ENCODE measurements at regions not wholly inside any gene's neighbourhood (a gene's known extent, or its start where the extent isn't known, plus 50 kb on each side); places are given as distances from the start of the nearest gene placed in this dataset.
"Not testable (repeated sequence)": the region's sequence is repeated elsewhere in the genome, so short reads cannot be mapped to it uniquely, and the experiment has no call there.

DNA sequence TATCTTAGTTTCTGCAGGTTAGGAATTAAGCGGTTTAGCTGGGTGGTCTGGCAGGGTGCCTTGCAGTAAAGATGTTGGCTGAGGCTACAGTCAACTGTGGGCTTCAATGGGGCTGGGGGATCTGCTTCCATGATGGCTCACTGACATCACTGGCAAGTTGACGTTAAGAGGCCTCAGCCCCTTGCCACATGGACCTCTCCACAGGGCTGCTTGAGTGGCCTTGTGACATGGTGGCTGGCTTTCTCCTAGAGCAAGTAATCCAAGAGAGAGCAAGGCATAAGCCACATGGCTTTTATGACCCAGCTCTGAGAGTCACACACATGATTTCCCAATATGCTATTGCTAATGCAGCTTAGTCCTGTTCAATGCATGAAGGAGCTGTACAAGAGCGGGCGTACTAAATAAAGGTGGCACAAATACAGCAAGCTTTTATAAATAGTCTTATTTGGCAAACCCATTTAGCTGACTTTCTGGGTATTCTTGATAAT is 109.1 kb downstream of the SEPTIN7 start:
- no peak for DNase-seq
- H3K4me3 ChIP-seq: no peak overlapping the region
- intact Hi-C loops (cut with DNase I; ENCODE audit: low total_unique reads): loop anchor here (5.0 to 10.0 kb wide), 2 partner anchors 198 to 485 kb away; no protein-coding TSS in a partner anchor
- peaks cover 0 to 25% (median 8%) of the 10 kb centered on the region in 6 donors for H3K36me3 ChIP-seq
- H3K27me3 ChIP-seq (replicated peaks in 1 of 7): no peaks in the 10 kb centered on the region
- TF ChIP-seq, protein P1, sequence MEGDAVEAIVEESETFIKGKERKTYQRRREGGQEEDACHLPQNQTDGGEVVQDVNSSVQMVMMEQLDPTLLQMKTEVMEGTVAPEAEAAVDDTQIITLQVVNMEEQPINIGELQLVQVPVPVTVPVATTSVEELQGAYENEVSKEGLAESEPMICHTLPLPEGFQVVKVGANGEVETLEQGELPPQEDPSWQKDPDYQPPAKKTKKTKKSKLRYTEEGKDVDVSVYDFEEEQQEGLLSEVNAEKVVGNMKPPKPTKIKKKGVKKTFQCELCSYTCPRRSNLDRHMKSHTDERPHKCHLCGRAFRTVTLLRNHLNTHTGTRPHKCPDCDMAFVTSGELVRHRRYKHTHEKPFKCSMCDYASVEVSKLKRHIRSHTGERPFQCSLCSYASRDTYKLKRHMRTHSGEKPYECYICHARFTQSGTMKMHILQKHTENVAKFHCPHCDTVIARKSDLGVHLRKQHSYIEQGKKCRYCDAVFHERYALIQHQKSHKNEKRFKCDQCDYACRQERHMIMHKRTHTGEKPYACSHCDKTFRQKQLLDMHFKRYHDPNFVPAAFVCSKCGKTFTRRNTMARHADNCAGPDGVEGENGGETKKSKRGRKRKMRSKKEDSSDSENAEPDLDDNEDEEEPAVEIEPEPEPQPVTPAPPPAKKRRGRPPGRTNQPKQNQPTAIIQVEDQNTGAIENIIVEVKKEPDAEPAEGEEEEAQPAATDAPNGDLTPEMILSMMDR (IDR thresholded peaks at IDR 0.05 in 8 of 11, conservative IDR thresholded peaks at IDR 0.05 in 3 of 11): no peak
- no peak for TF ChIP-seq POLR2A (IDR thresholded peaks at IDR 0.05)
- TF ChIP-seq POLR2AphosphoS5 (IDR thresholded peaks at IDR 0.05): no peak
- 92 to 99% (median 96%) methylated on average over 4 of the region's 4 CpGs for WGBS, 5 donors
- H3K27ac ChIP-seq: no peak overlapping the region
- H3K4me1 ChIP-seq: peaks cover 0 to 14% (median 7%) of the 10 kb centered on the region in 6 donors
- no peaks in the 10 kb centered on the region for H3K9me3 ChIP-seq

DNA sequence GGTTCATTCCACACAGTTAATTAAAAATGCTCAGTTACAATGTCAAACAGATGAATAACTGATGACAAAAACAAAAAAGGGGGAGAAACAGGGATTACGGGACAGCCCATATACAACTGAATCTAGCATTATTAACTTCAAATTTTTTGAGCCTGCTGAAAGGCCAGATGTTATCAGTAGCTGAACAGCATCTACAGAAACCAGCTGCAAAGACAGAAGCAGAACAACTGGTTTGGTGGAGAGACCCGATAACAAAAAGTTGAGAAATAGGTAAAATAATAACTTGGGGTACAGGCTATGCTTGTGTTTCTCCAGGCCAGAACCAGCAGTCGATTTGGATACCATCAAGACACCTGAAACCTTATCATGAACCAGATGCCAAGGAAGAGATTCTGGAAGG is 109.8 kb downstream of the SEPTIN7 start:
- H3K4me3 ChIP-seq; H3K9me3 ChIP-seq; H3K27ac ChIP-seq; intact Hi-C loops (cut with DNase I; ENCODE audit: low total_unique reads); H3K27me3 ChIP-seq (replicated peaks in 1 of 7); DNase-seq: not testable (repeated sequence)
- Histone ChIP-seq H3K4me1 (peaks cover 0 to 12% (median 7%) of the 10 kb centered on the region in 6 donors), H3K36me3 (peaks cover 0 to 18% (median 2%) of the 10 kb centered on the region in 6 donors)
- 87 to 99% (median 93%) methylated on average over 3 of the region's 3 CpGs for WGBS, 5 donors

DNA sequence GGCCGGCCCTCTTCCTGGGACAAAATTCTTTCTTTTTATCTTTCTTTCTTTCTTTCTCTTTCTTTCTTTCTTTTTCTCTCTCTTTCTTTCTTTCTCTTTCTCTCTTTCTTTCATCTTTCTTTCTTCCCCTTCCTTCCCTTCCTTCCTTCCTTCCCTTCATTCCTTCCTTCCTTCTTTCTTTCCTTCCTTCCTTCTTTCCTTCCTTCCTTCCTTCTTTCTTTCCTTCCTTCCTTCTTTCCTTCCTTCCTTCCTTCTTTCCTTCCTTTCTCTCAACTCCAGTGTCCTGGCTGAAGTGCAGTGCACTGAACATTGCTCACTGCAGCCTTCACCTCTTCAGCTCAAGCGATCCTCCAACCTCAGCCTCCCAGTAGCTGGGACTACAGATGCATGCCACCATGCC is 112.5 kb downstream of the SEPTIN7 start:
- 96 to 100% (median 100%) methylated on average over 2 of the region's 2 CpGs for WGBS, 5 donors

DNA sequence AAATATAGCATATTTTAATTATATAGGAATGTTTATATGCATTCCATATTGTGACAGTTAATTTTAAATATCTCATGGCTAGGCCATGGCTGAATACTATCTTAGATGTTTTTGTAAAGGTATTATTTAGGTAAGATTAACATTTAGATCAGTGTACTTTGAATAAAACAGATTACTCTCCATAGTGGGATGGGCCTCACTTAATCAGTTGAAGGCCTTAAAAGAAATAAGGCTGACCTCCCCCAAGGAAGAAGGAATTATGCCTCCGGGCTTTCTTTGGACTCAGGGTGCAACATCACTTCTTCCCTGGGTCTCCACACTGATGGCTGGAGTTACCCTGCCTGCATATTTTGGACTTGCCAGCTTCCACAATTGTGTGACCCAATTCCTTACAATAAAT is 113.4 kb downstream of the SEPTIN7 start:
- H3K27me3 ChIP-seq (replicated peaks in 1 of 7); H3K4me3 ChIP-seq; H3K9me3 ChIP-seq; DNase-seq; H3K27ac ChIP-seq; intact Hi-C loops (cut with DNase I; ENCODE audit: low total_unique reads); H3K4me1 ChIP-seq: not testable (repeated sequence)
- WGBS, 5 donors: 90 to 100% (median 100%) methylated on average over 1 of the region's 1 CpG
- peaks cover 0 to 11% (median 0%) of the 10 kb centered on the region in 6 donors for H3K36me3 ChIP-seq

More for the DNA sequence above, 112.5 kb downstream of the SEPTIN7 start:
- H3K4me3 ChIP-seq; H3K27ac ChIP-seq; H3K4me1 ChIP-seq; H3K9me3 ChIP-seq; intact Hi-C loops (cut with DNase I; ENCODE audit: low total_unique reads); DNase-seq; H3K27me3 ChIP-seq (replicated peaks in 1 of 7): not testable (repeated sequence)
- H3K36me3 ChIP-seq: peaks cover 0 to 11% (median 0%) of the 10 kb centered on the region in 6 donors

DNA sequence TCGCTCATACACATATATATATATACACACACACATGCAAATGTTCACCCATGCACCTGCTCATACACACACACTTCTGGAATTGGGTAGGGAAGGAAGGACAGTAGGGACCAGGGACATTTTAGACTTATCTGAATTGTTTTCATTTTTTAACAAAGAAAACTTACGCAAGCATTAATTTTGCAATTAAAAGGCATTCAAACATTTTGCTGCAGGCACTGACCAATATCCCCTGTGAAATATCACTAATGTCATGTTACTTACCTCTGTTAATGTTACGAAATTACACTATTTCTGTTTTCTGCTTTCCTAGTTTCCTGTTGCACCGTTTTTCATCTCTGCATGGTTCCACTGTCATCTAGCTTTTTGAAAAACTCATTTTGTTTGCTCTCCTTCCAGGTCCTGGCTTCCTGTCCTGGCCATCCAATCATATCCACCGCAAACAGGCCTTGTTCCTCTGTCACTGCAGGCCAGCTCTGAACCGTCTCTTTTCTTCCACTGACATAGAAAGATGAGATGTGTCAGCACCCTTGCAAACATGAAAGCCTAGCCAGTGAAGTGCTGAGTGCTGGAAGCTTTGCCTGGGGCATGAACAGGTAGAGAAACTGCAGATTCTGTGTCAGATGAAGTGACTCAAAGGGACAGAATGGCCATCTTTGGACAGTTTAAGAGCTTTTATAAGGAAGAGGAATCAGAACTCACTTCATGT is 114.5 kb downstream of the SEPTIN7 start:
- H3K27ac ChIP-seq; DNase-seq; H3K4me1 ChIP-seq; H3K27me3 ChIP-seq (replicated peaks in 1 of 7); H3K9me3 ChIP-seq; H3K4me3 ChIP-seq; intact Hi-C loops (cut with DNase I; ENCODE audit: low total_unique reads): not testable (repeated sequence)
- H3K36me3 ChIP-seq: peaks cover 0 to 11% (median 0%) of the 10 kb centered on the region in 6 donors
- 49 to 72% (median 67%) methylated on average over 6 of the region's 6 CpGs for WGBS, 5 donors

DNA sequence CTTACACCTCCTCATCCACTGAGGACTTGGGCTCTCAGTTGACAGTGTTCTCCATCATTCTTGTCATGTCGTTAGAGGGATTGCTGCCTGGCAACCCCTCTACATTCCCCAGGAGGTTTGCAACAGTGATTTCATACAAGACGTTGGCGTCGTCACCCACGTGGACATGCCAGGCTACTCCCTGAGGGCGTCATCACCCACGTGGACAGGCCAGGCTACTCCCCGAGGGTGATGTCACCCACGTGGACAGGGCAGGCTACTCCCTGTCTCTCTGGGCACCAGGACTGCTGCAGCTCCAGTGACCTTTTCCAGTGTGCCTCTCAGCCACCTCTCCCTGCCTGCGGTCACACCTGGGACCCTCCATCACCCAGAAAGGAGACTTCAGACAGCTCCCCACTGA is 117.4 kb downstream of the SEPTIN7 start:
- H3K4me3 ChIP-seq; H3K27me3 ChIP-seq (replicated peaks in 1 of 7); H3K27ac ChIP-seq; H3K9me3 ChIP-seq; DNase-seq; intact Hi-C loops (cut with DNase I; ENCODE audit: low total_unique reads); H3K4me1 ChIP-seq: not testable (repeated sequence)
- H3K36me3 ChIP-seq: peaks cover 0 to 15% (median 2%) of the 10 kb centered on the region in 6 donors
- 82 to 87% (median 86%) methylated on average over 3 to 10 of the region's 10 CpGs for WGBS, 5 donors

DNA sequence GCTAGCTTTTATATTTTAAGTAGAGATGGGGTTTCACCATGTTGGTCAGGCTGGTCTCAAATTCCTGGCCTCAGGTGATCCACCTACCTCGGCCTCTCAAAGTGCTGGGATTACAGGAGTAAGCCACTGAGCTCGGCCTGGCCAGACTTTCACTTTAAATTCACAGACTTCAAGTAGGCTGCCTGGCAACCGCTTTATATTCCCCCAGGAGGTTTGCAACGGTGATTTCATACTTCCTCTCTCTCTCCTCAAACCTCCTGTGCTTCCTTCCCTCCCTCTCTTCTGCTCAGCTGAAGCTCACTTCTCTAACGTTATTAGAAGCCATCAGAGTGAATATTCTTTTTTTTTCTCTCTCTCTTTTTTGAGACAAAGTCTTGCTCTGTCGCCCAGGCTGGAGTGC is 118.8 kb downstream of the SEPTIN7 start:
- H3K27ac ChIP-seq; H3K27me3 ChIP-seq (replicated peaks in 1 of 7); H3K9me3 ChIP-seq; intact Hi-C loops (cut with DNase I; ENCODE audit: low total_unique reads); DNase-seq; H3K4me3 ChIP-seq; H3K4me1 ChIP-seq: not testable (repeated sequence)
- H3K36me3 ChIP-seq: peaks cover 0 to 15% (median 2%) of the 10 kb centered on the region in 6 donors
- 17 to 34% (median 24%) methylated on average over 6 of the region's 6 CpGs for WGBS, 5 donors

DNA sequence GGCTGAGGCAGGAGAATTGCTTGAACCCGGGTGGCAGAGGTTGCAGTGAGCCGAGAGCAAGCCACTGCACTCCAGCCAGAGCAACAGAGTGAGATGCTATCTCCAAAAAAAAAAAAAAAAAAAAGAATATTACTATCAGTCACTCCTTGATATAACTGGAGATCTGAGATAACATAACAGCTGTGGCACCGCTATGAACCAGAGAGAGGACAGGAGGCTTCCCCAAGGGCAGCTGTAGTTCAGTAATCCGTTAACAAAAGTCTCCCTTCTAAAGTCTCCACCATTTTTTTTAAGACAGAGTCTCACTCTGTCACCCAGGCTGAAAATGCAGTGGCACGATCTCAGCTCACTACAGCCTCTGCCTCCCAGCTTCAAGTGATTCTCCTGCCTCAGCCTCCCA is 120.5 kb downstream of the SEPTIN7 start:
- H3K27me3 ChIP-seq (replicated peaks in 1 of 7); intact Hi-C loops (cut with DNase I; ENCODE audit: low total_unique reads); H3K4me3 ChIP-seq; DNase-seq; H3K4me1 ChIP-seq; H3K27ac ChIP-seq; H3K9me3 ChIP-seq: not testable (repeated sequence)
- 76 to 89% (median 84%) methylated on average over 5 of the region's 5 CpGs for WGBS, 5 donors
- peaks cover 0 to 22% (median 2%) of the 10 kb centered on the region in 6 donors for H3K36me3 ChIP-seq

DNA sequence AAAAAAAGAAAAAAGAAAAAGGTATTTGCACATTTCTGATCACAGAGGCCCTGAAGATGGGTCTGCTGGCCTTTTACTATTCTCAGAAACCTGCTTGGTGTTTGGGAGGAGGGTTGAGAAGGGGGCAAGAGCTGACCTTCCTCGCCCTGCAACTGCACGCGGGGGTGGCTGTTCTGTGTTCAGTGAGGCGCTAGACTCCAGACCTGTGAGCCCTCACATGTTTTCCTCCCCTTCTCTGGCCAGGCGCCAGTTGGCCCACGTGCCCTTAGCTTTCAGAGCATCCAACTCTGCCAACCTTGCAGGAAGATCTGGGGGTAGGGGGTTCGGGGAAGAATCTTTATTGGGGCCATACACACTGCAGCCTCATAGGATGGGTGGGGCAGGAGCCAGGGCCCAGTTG is 123.8 kb downstream of the SEPTIN7 start:
- peaks cover 0 to 22% (median 2%) of the 10 kb centered on the region in 6 donors for H3K36me3 ChIP-seq
- H3K27ac ChIP-seq; H3K4me1 ChIP-seq; DNase-seq; H3K27me3 ChIP-seq (replicated peaks in 1 of 7); intact Hi-C loops (cut with DNase I; ENCODE audit: low total_unique reads); H3K4me3 ChIP-seq; H3K9me3 ChIP-seq: not testable (repeated sequence)
- 72 to 82% (median 75%) methylated on average over 7 of the region's 7 CpGs for WGBS, 5 donors

DNA sequence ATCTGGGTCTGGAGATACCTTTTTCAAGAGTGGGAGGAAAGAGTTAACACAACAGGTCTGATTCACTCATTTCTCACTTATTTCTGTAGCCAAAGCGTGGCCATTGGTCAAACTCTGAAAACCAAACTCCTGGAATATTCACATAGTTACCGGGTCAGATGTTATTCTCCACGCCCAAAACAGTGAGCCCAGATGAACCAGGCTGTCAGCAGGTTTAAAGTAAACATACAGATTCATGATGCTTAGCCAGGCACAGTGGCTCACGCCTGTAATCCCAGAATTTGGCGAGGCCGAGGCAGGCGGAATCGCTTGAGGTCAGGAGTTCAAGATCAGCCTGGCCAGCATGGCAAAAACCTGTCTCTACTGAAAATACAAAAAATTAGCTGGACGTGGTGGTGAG is 126.1 kb downstream of the SEPTIN7 start:
- 94 to 98% (median 96%) methylated on average over 8 to 9 of the region's 9 CpGs for WGBS, 5 donors
- intact Hi-C loops (cut with DNase I; ENCODE audit: low total_unique reads); H3K9me3 ChIP-seq; H3K27ac ChIP-seq; H3K27me3 ChIP-seq (replicated peaks in 1 of 7); DNase-seq; H3K4me3 ChIP-seq; H3K4me1 ChIP-seq: not testable (repeated sequence)
- peaks cover 0 to 19% (median 2%) of the 10 kb centered on the region in 6 donors for H3K36me3 ChIP-seq

Data from spleen (tissue), 11 donors.